HUES6 (cell line): ENCODE measurements at regions not wholly inside any gene's neighbourhood (a gene's known extent, or its start where the extent isn't known, plus 50 kb on each side); places are given as distances from the start of the nearest gene placed in this dataset.

Source experiments
- H3K27ac ChIP-seq: 2 replicates; pipeline ENCODE4 v1.7.0; 2013; ENCODE audit warnings: low read depth, mild to moderate bottlenecking, low read length, inconsistent platforms
- H3K27me3 ChIP-seq: 2 replicates; pipeline ENCODE4 v1.6.1; 2013; ENCODE audit warnings: low read length; ENCODE audit not compliant: control insufficient read depth, insufficient read depth
- H3K36me3 ChIP-seq: 2 replicates; pipeline ENCODE4 v1.6.1; 2013; ENCODE audit warnings: low read length; ENCODE audit not compliant: control insufficient read depth, insufficient read depth
- H3K4me1 ChIP-seq: 2 replicates; pipeline ENCODE4 v1.6.1; 2013; ENCODE audit warnings: low read length; ENCODE audit not compliant: control insufficient read depth, insufficient read depth
- H3K4me3 ChIP-seq: 2 replicates; pipeline ENCODE4 v1.5.1; 2013; ENCODE audit warnings: low read depth, low read length
- H3K9ac ChIP-seq: one replicate; pipeline ENCODE4 v1.6.1; 2013; ENCODE audit warnings: mild to moderate bottlenecking, low read length
- H3K9me3 ChIP-seq: 2 replicates; pipeline ENCODE4 v1.6.1; 2013; ENCODE audit warnings: low read depth, low read length; ENCODE audit not compliant: control insufficient read depth, insufficient read depth

GRCh38 chr3:80087767-80088166 lies 320.0 kb upstream of the ROBO1 start:
- Histone ChIP-seq H3K9me3 (no peaks in the 10 kb centered on the region), H3K36me3 (no peaks in the 10 kb centered on the region), H3K9ac (no peak overlapping the region), H3K27ac (no peak overlapping the region), H3K27me3 (no peaks in the 10 kb centered on the region), H3K4me3 (no peak overlapping the region), H3K4me1 (no peaks in the 10 kb centered on the region)

GRCh38 chr3:80086426-80086825 lies 318.6 kb upstream of the ROBO1 start:
- Histone ChIP-seq H3K4me3 (no peak overlapping the region), H3K27ac (no peak overlapping the region), H3K9ac (no peak overlapping the region), H3K9me3 (no peaks in the 10 kb centered on the region), H3K27me3 (no peaks in the 10 kb centered on the region), H3K4me1 (no peaks in the 10 kb centered on the region), H3K36me3 (no peaks in the 10 kb centered on the region)

- Histone ChIP-seq H3K9me3 (no peaks in the 10 kb centered on the region), H3K4me3 (no peak overlapping the region), H3K27me3 (no peaks in the 10 kb centered on the region), H3K36me3 (no peaks in the 10 kb centered on the region), H3K4me1 (peaks cover 8% of the 10 kb centered on the region; the same call in 1 of the 2 replicates), H3K9ac (no peak overlapping the region), H3K27ac (no peak overlapping the region)
Observed at GRCh38 chr3:80079886-80080285, 312.1 kb upstream of the ROBO1 start.

- Histone ChIP-seq H3K27me3 (no peaks in the 10 kb centered on the region), H3K9ac (no peak overlapping the region), H3K9me3 (no peaks in the 10 kb centered on the region), H3K36me3 (no peaks in the 10 kb centered on the region), H3K27ac (no peak overlapping the region), H3K4me3 (no peak overlapping the region), H3K4me1 (0 out of 2 replicates have a peak, but pooled peaks cover 3% of the 10 kb centered on the region)
Observed at GRCh38 chr3:80068459-80068858, 300.7 kb upstream of the ROBO1 start.

- H3K27ac ChIP-seq = no peak overlapping the region
- H3K9ac ChIP-seq = no peak overlapping the region
- no peak overlapping the region for H3K4me3 ChIP-seq
Observed at GRCh38 chr3:80063535-80063934, 295.7 kb upstream of the ROBO1 start.

GRCh38 chr3:80060664-80061063 lies 292.9 kb upstream of the ROBO1 start:
- no peak overlapping the region for H3K4me3 ChIP-seq
- H3K27ac ChIP-seq = no peak overlapping the region
- no peaks in the 10 kb centered on the region for H3K36me3 ChIP-seq
- H3K9ac ChIP-seq = no peak overlapping the region
- H3K4me1 ChIP-seq = 0 out of 2 replicates have a peak, but pooled peaks cover 4% of the 10 kb centered on the region
- no peaks in the 10 kb centered on the region for H3K27me3 ChIP-seq
- H3K9me3 ChIP-seq = no peaks in the 10 kb centered on the region

More at GRCh38 chr3:80063535-80063934, 295.7 kb upstream of the ROBO1 start:
- H3K4me1 ChIP-seq = 0 out of 2 replicates have a peak, but pooled peaks cover 4% of the 10 kb centered on the region
- no peaks in the 10 kb centered on the region for H3K9me3 ChIP-seq
- H3K27me3 ChIP-seq = no peaks in the 10 kb centered on the region
- H3K36me3 ChIP-seq = no peaks in the 10 kb centered on the region

- Histone ChIP-seq H3K9ac (no peak overlapping the region), H3K27ac (no peak overlapping the region), H3K9me3 (no peaks in the 10 kb centered on the region), H3K36me3 (no peaks in the 10 kb centered on the region), H3K4me1 (no peaks in the 10 kb centered on the region), H3K27me3 (no peaks in the 10 kb centered on the region), H3K4me3 (no peak overlapping the region)
Observed at GRCh38 chr3:80055306-80055705, 287.5 kb upstream of the ROBO1 start.

GRCh38 chr3:80052271-80052670 lies 284.5 kb upstream of the ROBO1 start:
- no peak overlapping the region for H3K4me3 ChIP-seq
- no peaks in the 10 kb centered on the region for H3K36me3 ChIP-seq
- no peaks in the 10 kb centered on the region for H3K9me3 ChIP-seq
- H3K27me3 ChIP-seq = no peaks in the 10 kb centered on the region
- H3K27ac ChIP-seq = no peak overlapping the region
- H3K4me1 ChIP-seq = no peaks in the 10 kb centered on the region
- no peak overlapping the region for H3K9ac ChIP-seq

GRCh38 chr3:80051602-80051962 lies 283.8 kb upstream of the ROBO1 start:
- no peak overlapping the region for H3K4me3 ChIP-seq
- H3K36me3 ChIP-seq = no peaks in the 10 kb centered on the region
- H3K27ac ChIP-seq = no peak overlapping the region
- no peaks in the 10 kb centered on the region for H3K27me3 ChIP-seq
- no peak overlapping the region for H3K9ac ChIP-seq
- no peaks in the 10 kb centered on the region for H3K9me3 ChIP-seq
- no peaks in the 10 kb centered on the region for H3K4me1 ChIP-seq

GRCh38 chr3:80050826-80051601 lies 283.2 kb upstream of the ROBO1 start:
- Histone ChIP-seq H3K36me3 (no peaks in the 10 kb centered on the region), H3K9me3 (no peaks in the 10 kb centered on the region), H3K4me1 (no peaks in the 10 kb centered on the region), H3K27me3 (no peaks in the 10 kb centered on the region), H3K4me3 (no peak overlapping the region), H3K9ac (no peak overlapping the region), H3K27ac (no peak overlapping the region)

- H3K9me3 ChIP-seq = no peaks in the 10 kb centered on the region
- no peaks in the 10 kb centered on the region for H3K36me3 ChIP-seq
- no peak overlapping the region for H3K9ac ChIP-seq
- H3K4me3 ChIP-seq = no peak overlapping the region
- no peaks in the 10 kb centered on the region for H3K4me1 ChIP-seq
- H3K27me3 ChIP-seq = no peaks in the 10 kb centered on the region
- H3K27ac ChIP-seq = no peak overlapping the region
Observed at GRCh38 chr3:80043226-80043625, 275.4 kb upstream of the ROBO1 start.
